OCI-LY1 (cell line): ENCODE measurements at regions not wholly inside any gene's neighbourhood (a gene's known extent, or its start where the extent isn't known, plus 50 kb on each side); places are given as distances from the start of the nearest gene placed in this dataset.
"Not testable (repeated sequence)": the region's sequence is repeated elsewhere in the genome, so short reads cannot be mapped to it uniquely, and the experiment has no call there.

Experiments
- H2AFZ ChIP-seq: fragments of 200-600 bp; sonication (generic), shearing (Covaris generic); 2 replicates; pipeline ENCODE4 v1.6.0; 2014; ENCODE audit warnings: antibody characterized with exemption, mild to moderate bottlenecking, low read length
- H3F3A ChIP-seq: fragments of 200-600 bp; sonication (generic), shearing (Covaris generic); 2 replicates; pipeline ENCODE4 v1.6.0; 2014; ENCODE audit warnings: mild to moderate bottlenecking, antibody characterized with exemption, low read length, moderate library complexity; ENCODE audit not compliant: insufficient read depth
- H3K27ac ChIP-seq: fragments of 200-600 bp; sonication (generic); 2 replicates; pipeline ENCODE4 v1.5.1; 2014; ENCODE audit warnings: low read length, mixed run types, mild to moderate bottlenecking, low read depth; ENCODE audit not compliant: poor library complexity, severe bottlenecking
- H3K27me3 ChIP-seq: fragments of 200-600 bp; sonication (generic); 2 replicates; pipeline ENCODE4 v1.6.0; 2014; ENCODE audit warnings: antibody characterized with exemption, mild to moderate bottlenecking, low read length, moderate library complexity; ENCODE audit not compliant: insufficient read depth
- H3K36me3 ChIP-seq: fragments of 200-600 bp; sonication (generic); 2 replicates; pipeline ENCODE4 v1.6.1; 2014; ENCODE audit warnings: mild to moderate bottlenecking, antibody characterized with exemption, low read length, moderate library complexity, mixed read lengths; ENCODE audit not compliant: insufficient read depth
- H3K4me1 ChIP-seq: fragments of 200-600 bp; sonication (generic); 2 replicates; pipeline ENCODE4 v1.5.1; 2014; ENCODE audit warnings: mild to moderate bottlenecking, low read length, moderate library complexity; ENCODE audit not compliant: insufficient read depth, severe bottlenecking
- H3K4me2 ChIP-seq: fragments of 200-600 bp; sonication (generic), shearing (Covaris generic); 2 replicates; pipeline ENCODE4 v1.6.1; 2014; ENCODE audit warnings: low read length
- H3K4me3 ChIP-seq: fragments of 200-600 bp; sonication (generic); 2 replicates; pipeline ENCODE4 v1.5.1; 2014; ENCODE audit warnings: low read length, low read depth, mild to moderate bottlenecking, mixed read lengths; ENCODE audit not compliant: poor library complexity, severe bottlenecking
- H3K79me2 ChIP-seq: fragments of 200-600 bp; shearing (Covaris generic); 2 replicates; pipeline ENCODE4 v1.6.1; 2016; ENCODE audit warnings: mixed run types, low read length, mixed read lengths; ENCODE audit not compliant: insufficient read depth
- H3K9ac ChIP-seq: fragments of 200-600 bp; sonication (generic), shearing (Covaris generic); 2 replicates; pipeline ENCODE4 v1.6.1; 2014; ENCODE audit warnings: mild to moderate bottlenecking, low read length, mixed read lengths
- H3K9me2 ChIP-seq: fragments of 200-600 bp; sonication (generic), shearing (Covaris generic); 2 replicates; pipeline ENCODE4 v1.6.1; 2014; ENCODE audit warnings: low read depth, mild to moderate bottlenecking, low read length, mixed read lengths
- H3K9me3 ChIP-seq: fragments of 200-600 bp; shearing (Covaris generic); 2 replicates; pipeline ENCODE4 v1.6.1; 2014; ENCODE audit warnings: low read length, mixed read lengths
- H4K20me1 ChIP-seq: fragments of 200-600 bp; sonication (generic), shearing (Covaris generic); 2 replicates; pipeline ENCODE4 v1.6.0; 2016; ENCODE audit warnings: mild to moderate bottlenecking, low read length; ENCODE audit not compliant: insufficient read depth
- EZH2 ChIP-seq: fragments of 200-600 bp; sonication (generic), shearing (Covaris generic); IDR thresholded peaks from 2 replicates; pipeline ENCODE4 v1.8.0; 2017; ENCODE audit warnings: borderline replicate concordance, mixed run types, mild to moderate bottlenecking, antibody characterized with exemption, low read length, moderate library complexity, mixed read lengths
- TF ChIP-seq, protein P1 (sequence below): fragments of 200-600 bp; sonication (generic), shearing (Covaris generic); IDR thresholded peaks from 2 replicates; pipeline ENCODE4 v1.5.1; 2017; ENCODE audit warnings: mild to moderate bottlenecking, antibody characterized with exemption, low read length, moderate library complexity, mixed read lengths

DNA sequence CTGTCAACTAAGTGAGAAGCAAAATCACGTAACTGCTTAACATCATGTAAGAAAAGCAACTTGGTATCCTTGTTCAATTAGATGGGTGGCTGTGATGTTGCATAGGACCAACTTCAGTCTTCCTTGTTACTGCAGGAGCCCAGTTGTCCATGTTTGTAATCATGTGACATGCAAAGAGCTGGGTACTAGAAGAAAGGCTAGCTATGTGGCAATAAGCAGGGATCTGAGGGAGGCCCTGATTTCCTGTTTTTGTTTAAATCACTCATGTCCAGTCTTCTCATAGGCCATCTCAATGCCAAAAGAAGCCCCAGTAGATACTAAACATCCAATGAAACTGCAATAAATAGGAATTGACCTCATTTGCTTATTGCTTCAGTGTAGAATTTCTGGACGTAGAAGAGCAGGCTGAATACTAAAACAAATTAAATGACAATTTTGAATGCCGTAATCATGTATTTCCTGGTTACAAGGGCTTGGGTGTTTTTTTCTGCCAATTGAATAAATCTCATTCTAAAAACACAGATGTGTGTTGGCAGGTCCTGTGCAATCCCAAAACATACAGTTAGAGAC lies 140.8 kb upstream of the ARHGAP20 start:
- Histone ChIP-seq H3K36me3 (no peaks in the 10 kb centered on the region), H3K4me1 (no peaks in the 10 kb centered on the region), H3K9me3 (no peaks in the 10 kb centered on the region), H4K20me1 (no peaks in the 10 kb centered on the region), H3F3A (no peaks in the 10 kb centered on the region), H2AFZ (no peak overlapping the region), H3K79me2 (no peaks in the 10 kb centered on the region), H3K27ac (no peak overlapping the region), H3K27me3 (no peaks in the 10 kb centered on the region; the same call in 1 of the 2 replicates), H3K4me2 (no peak overlapping the region), H3K9ac (no peak overlapping the region), H3K4me3 (no peak overlapping the region), H3K9me2 (no peaks in the 10 kb centered on the region)
- no peak for TF ChIP-seq EZH2
- TF ChIP-seq, protein P1, sequence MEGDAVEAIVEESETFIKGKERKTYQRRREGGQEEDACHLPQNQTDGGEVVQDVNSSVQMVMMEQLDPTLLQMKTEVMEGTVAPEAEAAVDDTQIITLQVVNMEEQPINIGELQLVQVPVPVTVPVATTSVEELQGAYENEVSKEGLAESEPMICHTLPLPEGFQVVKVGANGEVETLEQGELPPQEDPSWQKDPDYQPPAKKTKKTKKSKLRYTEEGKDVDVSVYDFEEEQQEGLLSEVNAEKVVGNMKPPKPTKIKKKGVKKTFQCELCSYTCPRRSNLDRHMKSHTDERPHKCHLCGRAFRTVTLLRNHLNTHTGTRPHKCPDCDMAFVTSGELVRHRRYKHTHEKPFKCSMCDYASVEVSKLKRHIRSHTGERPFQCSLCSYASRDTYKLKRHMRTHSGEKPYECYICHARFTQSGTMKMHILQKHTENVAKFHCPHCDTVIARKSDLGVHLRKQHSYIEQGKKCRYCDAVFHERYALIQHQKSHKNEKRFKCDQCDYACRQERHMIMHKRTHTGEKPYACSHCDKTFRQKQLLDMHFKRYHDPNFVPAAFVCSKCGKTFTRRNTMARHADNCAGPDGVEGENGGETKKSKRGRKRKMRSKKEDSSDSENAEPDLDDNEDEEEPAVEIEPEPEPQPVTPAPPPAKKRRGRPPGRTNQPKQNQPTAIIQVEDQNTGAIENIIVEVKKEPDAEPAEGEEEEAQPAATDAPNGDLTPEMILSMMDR: no peak

DNA sequence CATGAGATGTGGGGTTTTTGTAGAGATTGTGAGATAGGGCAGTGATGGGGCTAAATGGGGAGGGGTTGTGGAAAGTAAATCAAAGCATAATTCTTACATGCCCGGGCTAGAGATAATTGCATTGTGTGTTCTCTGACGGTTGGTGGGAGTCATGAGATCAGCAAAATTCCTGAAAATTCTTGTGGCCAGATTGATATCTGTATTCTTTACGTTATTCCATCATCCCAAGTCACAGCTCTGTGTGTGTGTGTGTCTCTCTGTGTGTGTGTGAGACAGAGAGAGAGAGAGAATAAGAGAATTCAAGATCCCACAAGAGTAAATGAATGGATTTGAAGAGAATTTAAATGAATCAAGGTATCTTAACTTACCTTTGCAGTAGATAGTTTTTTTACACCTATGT lies 138.6 kb upstream of the ARHGAP20 start:
- H3K79me2 ChIP-seq: no peaks in the 10 kb centered on the region
- no peak overlapping the region for H3K9ac ChIP-seq
- H3K4me3 ChIP-seq: no peak overlapping the region
- TF ChIP-seq, protein P1: no peak
- TF ChIP-seq EZH2: no peak
- H2AFZ ChIP-seq: no peak overlapping the region
- no peaks in the 10 kb centered on the region for H3K9me2 ChIP-seq
- no peaks in the 10 kb centered on the region for H3K9me3 ChIP-seq
- H4K20me1 ChIP-seq: no peaks in the 10 kb centered on the region
- H3K36me3 ChIP-seq: no peaks in the 10 kb centered on the region
- no peak overlapping the region for H3K4me2 ChIP-seq
- no peak overlapping the region for H3K27ac ChIP-seq
- no peaks in the 10 kb centered on the region for H3K4me1 ChIP-seq
- no peaks in the 10 kb centered on the region for H3F3A ChIP-seq
- no peaks in the 10 kb centered on the region; the same call in 1 of the 2 replicates for H3K27me3 ChIP-seq

DNA sequence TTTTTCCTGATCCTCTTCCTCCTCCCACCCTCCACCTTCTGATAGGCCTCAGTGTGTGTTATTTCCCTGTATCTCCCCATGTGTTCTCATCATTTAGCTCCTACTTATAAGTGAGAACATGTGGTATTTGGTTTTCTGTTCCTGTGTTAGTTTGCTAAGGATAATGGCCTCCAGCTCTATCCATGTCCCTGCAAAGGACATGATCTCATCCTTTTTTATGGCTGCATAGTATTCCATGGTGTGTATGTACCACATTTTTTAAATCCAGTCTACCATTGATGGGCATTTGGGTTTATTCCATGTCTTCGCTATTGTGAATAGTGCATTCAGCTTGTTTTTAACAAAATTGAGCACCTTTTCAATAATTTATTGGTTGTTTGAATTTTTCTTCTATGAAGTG lies 130.8 kb upstream of the ARHGAP20 start:
- not testable (repeated sequence) for H3K27me3 ChIP-seq, H2AFZ ChIP-seq, H3K9me2 ChIP-seq, H3K36me3 ChIP-seq, H3K4me3 ChIP-seq, H3K4me1 ChIP-seq, H3F3A ChIP-seq, H4K20me1 ChIP-seq, H3K79me2 ChIP-seq, H3K4me2 ChIP-seq, H3K9me3 ChIP-seq, H3K9ac ChIP-seq, H3K27ac ChIP-seq

DNA sequence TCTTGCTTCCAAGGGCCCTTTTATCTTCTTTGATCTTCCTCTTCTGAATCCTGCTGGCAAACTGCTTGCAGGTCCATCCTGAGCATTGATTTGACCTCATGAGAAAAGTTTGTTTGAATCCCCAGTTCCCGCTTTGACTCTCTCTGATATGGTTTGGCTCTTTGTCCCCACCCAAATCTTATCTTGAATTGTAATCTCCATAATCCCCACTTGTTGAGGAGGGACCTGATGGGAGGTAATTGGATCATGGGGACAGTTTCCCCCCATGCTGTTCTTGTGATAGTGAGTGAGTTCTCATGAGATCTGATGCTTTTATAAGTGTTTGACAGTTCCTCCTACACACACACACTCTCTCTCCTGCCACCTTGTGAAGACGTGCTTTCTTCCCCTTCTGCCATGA lies 126.6 kb upstream of the ARHGAP20 start:
- Histone ChIP-seq H3F3A (no peaks in the 10 kb centered on the region), H3K36me3 (no peaks in the 10 kb centered on the region), H3K4me3 (no peak overlapping the region), H3K79me2 (no peaks in the 10 kb centered on the region), H3K9me3 (peaks cover 3% of the 10 kb centered on the region; the same call in 1 of the 2 replicates), H4K20me1 (no peaks in the 10 kb centered on the region), H3K9ac (no peak overlapping the region), H3K27ac (no peak overlapping the region), H3K4me1 (no peaks in the 10 kb centered on the region), H3K4me2 (no peak overlapping the region), H3K27me3 (no peaks in the 10 kb centered on the region), H2AFZ (no peak overlapping the region), H3K9me2 (no peaks in the 10 kb centered on the region)
- TF ChIP-seq EZH2: no peak
- TF ChIP-seq, protein P1: no peak
